Non-pigmented ciliary epithelial cell (primary cell): ENCODE measurements at regions not wholly inside any gene's neighbourhood (a gene's known extent, or its start where the extent isn't known, plus 50 kb on each side); places are given as distances from the start of the nearest gene placed in this dataset.
"Not testable (repeated sequence)": the region's sequence is repeated elsewhere in the genome, so short reads cannot be mapped to it uniquely, and the experiment has no call there.

ENCODE experiments used
- DNase-seq: peaks from one replicate; pipeline ENCODE4 v3.0.0-alpha.2; 2010; ENCODE audit warnings: low read depth

GRCh38 chrX:111581086-111581485 lies 69.6 kb downstream of the SERTM2 start:
- peak; percentile 11 for DNase-seq

GRCh38 chrX:111585337-111585736 lies 73.9 kb downstream of the SERTM2 start:
- DNase-seq, result no peak

GRCh38 chrX:111594348-111594877 lies 83.0 kb downstream of the SERTM2 start:
- not testable (repeated sequence) for DNase-seq

GRCh38 chrX:111597967-111598366 lies 83.0 kb upstream of the ALG13 start:
- DNase-seq, result no peak

- DNase-seq, result no peak
These were observed 72.2 kb upstream of the ALG13 start for GRCh38 chrX:111608724-111609123.

GRCh38 chrX:111609206-111609605 lies 71.8 kb upstream of the ALG13 start:
- DNase-seq, result no peak

GRCh38 chrX:111615227-111615626 lies 65.7 kb upstream of the ALG13 start:
- no peak for DNase-seq

- no peak for DNase-seq
These were observed 64.2 kb upstream of the ALG13 start for GRCh38 chrX:111616786-111617185.

- DNase-seq, result not testable (repeated sequence)
These were observed 60.9 kb upstream of the ALG13 start for GRCh38 chrX:111620084-111620483.

- no peak for DNase-seq
These were observed 56.8 kb upstream of the ALG13 start for GRCh38 chrX:111624169-111624568.

- DNase-seq, result not testable (repeated sequence)
These were observed 53.7 kb upstream of the ALG13 start for GRCh38 chrX:111627256-111627655.
